ENCODE measurements at regions not wholly inside any gene's neighbourhood (a gene's known extent, or its start where the extent isn't known, plus 50 kb on each side); places are given as distances from the start of the nearest gene placed in this dataset.
"Not testable (repeated sequence)": the region's sequence is repeated elsewhere in the genome, so short reads cannot be mapped to it uniquely, and the experiment has no call there.

DNA sequence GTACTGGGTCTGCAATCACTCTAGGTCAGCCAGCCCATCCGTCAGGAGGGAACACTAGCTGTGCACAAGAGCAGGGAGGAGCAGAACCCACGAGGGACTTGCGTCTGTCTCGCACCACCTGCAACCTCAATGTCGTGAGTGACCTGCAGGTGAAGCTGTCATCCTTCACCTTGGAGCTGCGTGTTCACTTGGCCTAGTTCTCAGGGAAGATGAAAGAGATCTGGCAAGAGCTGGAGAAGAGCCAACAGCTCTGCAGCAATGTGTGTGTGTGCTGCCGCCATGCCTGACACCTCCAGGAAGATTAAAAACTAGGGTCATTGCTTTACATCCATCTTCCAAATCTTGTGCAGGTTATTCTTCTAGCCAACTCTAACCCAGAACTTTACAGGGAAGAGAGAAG lies 117.6 kb upstream of the MRI1 start:
- DNase-seq, result no peak

- DNase-seq, result no peak
Observed at GRCh38 chr19:13644645-13645044, 119.7 kb upstream of the MRI1 start.

- no peak for DNase-seq
Observed at GRCh38 chr19:13640611-13641010, 123.7 kb upstream of the MRI1 start.

GRCh38 chr19:13639342-13639929 lies 124.9 kb upstream of the MRI1 start:
- DNase-seq, result no peak

DNA sequence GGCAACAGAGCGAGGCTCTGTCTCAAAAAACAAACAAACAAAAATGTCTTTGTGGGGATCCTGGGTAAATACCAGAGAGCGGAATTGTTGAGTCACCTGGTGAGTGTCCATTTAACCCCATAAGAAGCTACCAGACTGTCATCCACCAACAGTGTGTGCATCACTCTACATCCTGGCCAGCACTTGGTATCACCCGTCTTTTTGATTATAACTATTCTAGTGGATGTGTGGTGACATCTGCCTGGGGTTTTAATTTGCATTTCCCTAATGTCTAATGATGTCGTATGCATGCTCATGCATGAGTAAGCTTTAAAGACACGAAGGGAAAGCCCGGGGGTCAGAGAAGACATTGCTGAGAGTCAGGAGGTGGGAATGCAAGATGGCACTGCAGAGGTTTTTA lies 126.7 kb upstream of the MRI1 start:
- DNase-seq, result peak; percentile 37

GRCh38 chr19:13634658-13635057 lies 128.4 kb upstream of the CACNA1A start:
- DNase-seq, result no peak

GRCh38 chr19:13633522-13633922 lies 127.2 kb upstream of the CACNA1A start:
- no peak for DNase-seq

DNA sequence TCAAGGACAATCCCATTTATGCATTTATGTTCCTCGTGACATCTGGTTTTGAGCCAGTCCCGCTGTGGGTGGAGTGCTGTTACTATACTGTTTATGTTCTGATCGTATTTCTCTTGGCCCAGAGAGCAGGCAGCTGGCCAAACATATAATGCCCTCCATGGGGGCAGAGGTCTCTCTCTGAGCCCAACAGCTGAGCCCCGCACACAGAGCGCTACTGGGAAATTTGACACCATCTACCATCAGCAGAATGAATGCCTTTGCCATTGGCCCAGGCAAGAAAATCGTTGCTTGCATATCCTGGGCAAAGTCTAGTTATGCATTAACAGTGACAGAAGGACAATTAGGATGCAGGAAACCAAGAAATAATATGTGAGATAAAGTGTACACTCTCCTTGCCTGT lies 126.8 kb upstream of the CACNA1A start:
- DNase-seq, result no peak

GRCh38 chr19:13632164-13632563 lies 125.9 kb upstream of the CACNA1A start:
- DNase-seq, result not testable (repeated sequence)

- DNase-seq, result peak; percentile 7
Observed at GRCh38 chr19:13629687-13630357, 123.5 kb upstream of the CACNA1A start.

DNA sequence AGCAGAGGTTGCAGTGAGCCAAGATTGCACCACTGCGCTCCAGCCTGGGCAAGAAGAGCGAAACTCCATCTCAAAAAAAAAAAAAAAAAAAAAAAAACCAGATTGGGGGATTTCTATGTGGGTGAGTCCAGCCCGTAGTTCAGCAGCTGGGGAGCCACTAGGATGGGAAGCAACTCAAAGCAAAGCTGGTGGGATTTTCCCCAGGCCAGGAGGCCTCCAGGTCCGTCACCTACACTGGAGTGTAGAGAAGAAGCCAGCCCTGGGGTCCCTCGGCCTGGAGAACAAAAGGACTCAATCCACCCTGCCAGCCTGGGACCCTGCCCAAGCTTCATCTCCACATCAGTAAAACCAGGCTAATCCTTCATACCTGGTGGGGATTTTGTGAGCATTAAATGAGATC lies 121.3 kb upstream of the CACNA1A start:
- no peak for DNase-seq

GRCh38 chr19:13623716-13624710 lies 117.7 kb upstream of the CACNA1A start:
- DNase-seq, result no peak

DNA sequence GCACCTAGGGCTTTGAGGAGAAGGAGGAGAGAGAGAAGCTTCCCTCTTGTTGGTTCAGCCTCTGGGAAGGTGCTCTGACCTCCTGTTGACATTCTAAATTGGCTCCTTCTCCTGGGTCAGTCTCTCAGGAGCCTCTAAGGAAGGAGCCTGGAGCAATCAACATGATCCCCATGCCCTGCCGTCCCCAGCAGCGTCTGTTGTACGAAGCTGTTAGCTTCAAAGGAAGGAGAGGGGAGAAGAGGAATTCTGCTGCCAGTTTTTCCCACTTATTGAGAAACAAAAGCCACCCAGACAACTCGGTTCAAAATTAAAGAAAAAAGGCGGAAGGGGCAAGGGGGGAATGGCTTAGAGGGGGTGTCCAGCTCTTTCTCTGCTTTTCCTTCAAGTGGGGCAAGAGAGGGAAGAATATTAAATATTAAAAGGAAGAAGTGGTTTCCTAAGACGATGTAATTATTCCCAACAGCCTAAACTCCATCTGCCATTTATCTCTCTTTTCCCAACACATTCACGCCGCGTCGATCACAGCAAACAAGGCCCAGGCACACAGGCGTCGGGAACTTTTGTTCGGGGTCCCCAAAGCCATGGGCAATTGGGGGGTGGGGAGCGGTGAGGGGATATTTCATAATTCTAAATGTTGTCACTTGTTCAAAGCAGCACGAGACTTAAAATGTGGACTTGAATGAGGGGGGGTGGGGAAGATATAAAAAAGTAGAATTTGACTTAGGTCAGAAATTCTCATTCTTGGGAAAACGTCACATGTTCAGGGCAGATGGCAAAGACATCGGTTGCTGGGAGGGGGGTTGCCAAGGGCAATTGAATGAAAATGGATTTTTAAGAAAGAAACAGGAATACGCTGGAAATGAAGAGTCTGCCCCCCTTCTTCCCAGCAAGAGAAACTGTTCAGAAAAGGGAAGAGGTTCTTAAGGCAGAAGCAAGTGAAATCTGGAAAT lies 116.8 kb upstream of the CACNA1A start:
- no peak for DNase-seq

- peak; percentile 75 for DNase-seq
Observed at GRCh38 chr19:13621413-13621812, 115.1 kb upstream of the CACNA1A start.

DNA sequence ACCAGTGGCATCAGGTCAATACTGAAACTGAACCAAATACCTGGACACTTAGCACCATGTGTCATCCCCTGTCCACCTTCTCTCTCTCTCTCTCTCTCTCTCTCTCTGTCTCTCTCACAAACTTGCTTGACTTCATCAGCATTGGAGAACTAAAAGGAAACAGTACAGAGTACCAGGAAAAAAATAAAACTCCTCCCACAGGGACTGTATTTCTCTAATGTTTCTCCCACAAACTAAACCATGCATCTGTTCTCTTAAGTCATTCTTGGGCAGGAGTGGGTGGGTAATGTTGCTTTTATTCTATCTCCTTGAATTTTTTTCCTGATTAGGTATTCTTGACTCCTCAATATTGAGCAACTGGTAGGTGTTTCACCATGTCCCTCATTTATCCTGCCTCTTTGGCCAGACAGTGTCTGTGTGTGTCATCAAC lies 112.9 kb upstream of the CACNA1A start:
- DNase-seq, result no peak

GRCh38 chr19:13615890-13616289 lies 109.6 kb upstream of the CACNA1A start:
- DNase-seq, result no peak

DNA sequence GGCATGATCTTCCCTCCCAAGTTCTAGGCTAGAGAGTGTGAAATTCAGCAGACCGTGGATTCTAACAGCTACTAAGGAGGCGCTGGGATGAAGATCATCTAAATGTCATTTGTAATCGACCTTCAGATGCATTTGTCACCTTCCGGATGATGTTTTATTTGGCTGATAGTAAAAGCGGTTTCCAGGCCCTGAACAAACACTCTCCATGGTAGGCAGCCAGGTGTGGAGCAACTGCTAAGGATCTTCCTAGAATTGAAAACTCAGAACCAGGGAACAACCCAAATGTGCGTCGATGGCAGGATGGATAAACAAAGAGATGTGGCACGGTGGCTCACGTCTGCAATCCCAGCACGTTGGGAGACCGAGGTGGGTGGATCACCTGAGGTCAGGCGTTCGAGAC lies 107.2 kb upstream of the CACNA1A start:
- no peak for DNase-seq

DNA sequence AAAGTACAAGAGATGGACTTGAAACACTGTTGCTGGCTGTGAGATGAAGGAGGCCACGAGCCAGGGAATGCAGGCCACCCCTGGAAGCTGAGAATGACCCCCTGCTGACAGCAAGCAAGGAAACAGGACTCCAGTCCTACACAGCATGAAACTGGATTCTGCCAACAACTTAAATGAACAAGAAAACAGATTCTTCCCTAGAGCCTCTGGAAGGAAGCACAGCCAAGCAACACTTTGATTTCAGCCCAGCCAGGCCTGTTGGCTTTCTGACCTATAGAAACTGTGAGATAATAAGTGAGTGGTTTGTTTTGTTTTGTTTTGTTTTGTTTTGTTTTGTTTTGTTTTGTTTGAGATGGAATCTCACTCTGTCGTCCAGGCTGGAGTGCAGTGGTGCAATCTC lies 105.3 kb upstream of the CACNA1A start:
- no peak for DNase-seq

GRCh38 chr19:13610039-13610691 lies 103.9 kb upstream of the CACNA1A start:
- no peak for DNase-seq

GRCh38 chr19:13606156-13606555 lies 99.9 kb upstream of the CACNA1A start:
- no peak for DNase-seq

- DNase-seq, result no peak
Observed at GRCh38 chr19:13604902-13605586, 98.8 kb upstream of the CACNA1A start.

Measured in stimulated activated CD4-positive, alpha-beta T cell treated with anti-CD3 and anti-CD28 coated beads, Interleukin-1b, Interleukin-23, amount 100 ng/mL, for 48 hours (primary cell).